PC-9 (cell line): ENCODE measurements at regions not wholly inside any gene's neighbourhood (a gene's known extent, or its start where the extent isn't known, plus 50 kb on each side); places are given as distances from the start of the nearest gene placed in this dataset.

Experiments used
- CTCF ChIP-seq: fragments of 200-600 bp; sonication (generic); conservative IDR thresholded peaks from 2 replicates; pipeline ENCODE4 v1.6.1; 2017; ENCODE audit warnings: mixed run types, antibody characterized with exemption, mild to moderate bottlenecking, moderate library complexity
- EZH2 ChIP-seq: fragments of 200-600 bp; sonication (generic); IDR thresholded peaks from 2 replicates; pipeline ENCODE4 v1.8.0; 2017; ENCODE audit warnings: antibody characterized with exemption, low read depth

- no peak for TF ChIP-seq CTCF
- no peak for TF ChIP-seq EZH2
Observed at GRCh38 chr5:125398466-125398865, 652.0 kb upstream of the ZNF608 start.
